Activated naive CD8-positive, alpha-beta T cell treated with anti-CD3 and anti-CD28 coated beads, Interleukin-2, amount 50 U/mL, for 24 hours (primary cell): ENCODE measurements at regions not wholly inside any gene's neighbourhood (a gene's known extent, or its start where the extent isn't known, plus 50 kb on each side); places are given as distances from the start of the nearest gene placed in this dataset.

ENCODE experiments used
- ATAC-seq: fragments of 150-1000 bp; cut with Tn5 transposase; one replicate; pipeline ENCODE4 v1.10.0; 2021
- DNase-seq: peaks from one replicate; pipeline ENCODE4 v3.0.0; 2021
- H3K27ac Mint-ChIP-seq: one replicate; pipeline ENCODE4 v1.8.0; 2021; ENCODE audit warnings: mild to moderate bottlenecking, mixed read lengths
- H3K27me3 Mint-ChIP-seq: one replicate; pipeline ENCODE4 v1.8.0; 2021; ENCODE audit warnings: mixed read lengths
- H3K36me3 Mint-ChIP-seq: one replicate; pipeline ENCODE4 v1.8.0; 2021; ENCODE audit warnings: low read depth, mixed read lengths
- H3K4me1 Mint-ChIP-seq: one replicate; pipeline ENCODE4 v1.8.0; 2021; ENCODE audit warnings: mixed read lengths
- H3K4me3 Mint-ChIP-seq: one replicate; pipeline ENCODE4 v1.8.0; 2021; ENCODE audit warnings: mild to moderate bottlenecking, moderate library complexity, mixed read lengths
- H3K9me3 Mint-ChIP-seq: one replicate; pipeline ENCODE4 v1.8.0; 2021; ENCODE audit warnings: mixed read lengths

GRCh38 chr11:127345819-127346459 lies 345.4 kb upstream of the KIRREL3 start:
- Mint-ChIP-seq H3K9me3 (no peaks in the 10 kb centered on the region), H3K27me3 (no peaks in the 10 kb centered on the region), H3K27ac (no peak overlapping the region), H3K4me1 (no peaks in the 10 kb centered on the region), H3K36me3 (no peaks in the 10 kb centered on the region), H3K4me3 (no peak overlapping the region)
- ATAC-seq, result no peak
- peak; percentile 7 for DNase-seq

- H3K9me3 Mint-ChIP-seq, result peaks cover 3% of the 10 kb centered on the region
- DNase-seq, result no peak
- H3K4me3 Mint-ChIP-seq, result no peak overlapping the region
- no peaks in the 10 kb centered on the region for H3K4me1 Mint-ChIP-seq
- ATAC-seq, result no peak
- H3K27me3 Mint-ChIP-seq, result no peaks in the 10 kb centered on the region
- no peak overlapping the region for H3K27ac Mint-ChIP-seq
- H3K36me3 Mint-ChIP-seq, result no peaks in the 10 kb centered on the region
Observed at GRCh38 chr11:127340438-127340837, 339.9 kb upstream of the KIRREL3 start.

GRCh38 chr11:127339376-127339775 lies 338.8 kb upstream of the KIRREL3 start:
- Mint-ChIP-seq H3K9me3 (peaks cover 4% of the 10 kb centered on the region), H3K27ac (no peak overlapping the region)
- no peak for ATAC-seq

GRCh38 chr11:127338380-127339259 lies 338.1 kb upstream of the KIRREL3 start:
- no peak overlapping the region for H3K4me3 Mint-ChIP-seq
- H3K36me3 Mint-ChIP-seq, result no peaks in the 10 kb centered on the region
- DNase-seq (no peak), ATAC-seq (no peak)
- no peaks in the 10 kb centered on the region for H3K27me3 Mint-ChIP-seq
- H3K4me1 Mint-ChIP-seq, result no peaks in the 10 kb centered on the region
- H3K27ac Mint-ChIP-seq, result no peak overlapping the region
- peaks cover 7% of the 10 kb centered on the region for H3K9me3 Mint-ChIP-seq

More at GRCh38 chr11:127339376-127339775, 338.8 kb upstream of the KIRREL3 start:
- Mint-ChIP-seq H3K4me1 (no peaks in the 10 kb centered on the region), H3K4me3 (no peak overlapping the region), H3K27me3 (no peaks in the 10 kb centered on the region), H3K36me3 (no peaks in the 10 kb centered on the region)
- no peak for DNase-seq

GRCh38 chr11:127334466-127334865 lies 333.9 kb upstream of the KIRREL3 start:
- ATAC-seq, result no peak
- H3K27ac Mint-ChIP-seq, result no peak overlapping the region
- no peak overlapping the region for H3K4me3 Mint-ChIP-seq
- DNase-seq, result no peak
- H3K4me1 Mint-ChIP-seq, result no peaks in the 10 kb centered on the region
- no peaks in the 10 kb centered on the region for H3K36me3 Mint-ChIP-seq
- peaks cover 18% of the 10 kb centered on the region for H3K9me3 Mint-ChIP-seq
- no peaks in the 10 kb centered on the region for H3K27me3 Mint-ChIP-seq

- Mint-ChIP-seq H3K9me3 (peaks cover 18% of the 10 kb centered on the region), H3K27me3 (no peaks in the 10 kb centered on the region), H3K27ac (no peak overlapping the region), H3K36me3 (no peaks in the 10 kb centered on the region), H3K4me1 (no peaks in the 10 kb centered on the region), H3K4me3 (no peak overlapping the region)
- ATAC-seq, result no peak
- DNase-seq, result no peak
Observed at GRCh38 chr11:127332896-127333295, 332.3 kb upstream of the KIRREL3 start.

- DNase-seq, result no peak
- Mint-ChIP-seq H3K27me3 (no peaks in the 10 kb centered on the region), H3K27ac (no peak overlapping the region), H3K9me3 (peaks cover 14% of the 10 kb centered on the region), H3K4me1 (no peaks in the 10 kb centered on the region), H3K36me3 (no peaks in the 10 kb centered on the region), H3K4me3 (no peak overlapping the region)
- ATAC-seq, result no peak
Observed at GRCh38 chr11:127330044-127330443, 329.5 kb upstream of the KIRREL3 start.

GRCh38 chr11:127308291-127308690 lies 307.7 kb upstream of the KIRREL3 start:
- DNase-seq (no peak), ATAC-seq (no peak)
- Mint-ChIP-seq H3K36me3 (no peaks in the 10 kb centered on the region), H3K9me3 (no peaks in the 10 kb centered on the region), H3K27me3 (no peaks in the 10 kb centered on the region), H3K4me1 (no peaks in the 10 kb centered on the region), H3K27ac (no peak overlapping the region), H3K4me3 (no peak overlapping the region)

GRCh38 chr11:127307700-127308099 lies 307.1 kb upstream of the KIRREL3 start:
- Mint-ChIP-seq H3K27ac (no peak overlapping the region), H3K36me3 (no peaks in the 10 kb centered on the region), H3K4me1 (no peaks in the 10 kb centered on the region), H3K4me3 (no peak overlapping the region), H3K9me3 (no peaks in the 10 kb centered on the region), H3K27me3 (no peaks in the 10 kb centered on the region)
- no peak for DNase-seq
- no peak for ATAC-seq

- H3K36me3 Mint-ChIP-seq, result no peaks in the 10 kb centered on the region
- no peak overlapping the region for H3K4me3 Mint-ChIP-seq
- peaks cover 1% of the 10 kb centered on the region for H3K9me3 Mint-ChIP-seq
- no peak overlapping the region for H3K27ac Mint-ChIP-seq
- no peaks in the 10 kb centered on the region for H3K4me1 Mint-ChIP-seq
- H3K27me3 Mint-ChIP-seq, result no peaks in the 10 kb centered on the region
- DNase-seq (no peak), ATAC-seq (no peak)
Observed at GRCh38 chr11:127304634-127305033, 304.1 kb upstream of the KIRREL3 start.

- ATAC-seq (no peak), DNase-seq (no peak)
- no peaks in the 10 kb centered on the region for H3K4me1 Mint-ChIP-seq
- H3K36me3 Mint-ChIP-seq, result no peaks in the 10 kb centered on the region
- no peak overlapping the region for H3K27ac Mint-ChIP-seq
- no peaks in the 10 kb centered on the region for H3K27me3 Mint-ChIP-seq
- H3K4me3 Mint-ChIP-seq, result no peak overlapping the region
- peaks cover 20% of the 10 kb centered on the region for H3K9me3 Mint-ChIP-seq
Observed at GRCh38 chr11:127288926-127289325, 288.4 kb upstream of the KIRREL3 start.

- Mint-ChIP-seq H3K4me1 (no peaks in the 10 kb centered on the region), H3K27ac (no peak overlapping the region), H3K4me3 (no peak overlapping the region), H3K36me3 (no peaks in the 10 kb centered on the region), H3K27me3 (no peaks in the 10 kb centered on the region), H3K9me3 (peaks cover 4% of the 10 kb centered on the region)
- no peak for DNase-seq
- no peak for ATAC-seq
Observed at GRCh38 chr11:127281534-127281933, 281.0 kb upstream of the KIRREL3 start.

- Mint-ChIP-seq H3K4me3 (no peak overlapping the region), H3K36me3 (no peaks in the 10 kb centered on the region), H3K9me3 (no peaks in the 10 kb centered on the region), H3K27me3 (no peaks in the 10 kb centered on the region), H3K4me1 (no peaks in the 10 kb centered on the region), H3K27ac (no peak overlapping the region)
- DNase-seq (no peak), ATAC-seq (no peak)
Observed at GRCh38 chr11:127275774-127276173, 275.2 kb upstream of the KIRREL3 start.

GRCh38 chr11:127274328-127274676 lies 273.7 kb upstream of the KIRREL3 start:
- H3K9me3 Mint-ChIP-seq, result no peaks in the 10 kb centered on the region
- no peaks in the 10 kb centered on the region for H3K36me3 Mint-ChIP-seq
- ATAC-seq (no peak), DNase-seq (no peak)
- no peak overlapping the region for H3K27ac Mint-ChIP-seq
- H3K27me3 Mint-ChIP-seq, result no peaks in the 10 kb centered on the region
- no peaks in the 10 kb centered on the region for H3K4me1 Mint-ChIP-seq
- no peak overlapping the region for H3K4me3 Mint-ChIP-seq

- Mint-ChIP-seq H3K27ac (no peak overlapping the region), H3K36me3 (no peaks in the 10 kb centered on the region), H3K4me3 (no peak overlapping the region), H3K27me3 (no peaks in the 10 kb centered on the region), H3K9me3 (no peaks in the 10 kb centered on the region), H3K4me1 (no peaks in the 10 kb centered on the region)
- ATAC-seq, result no peak
- DNase-seq, result no peak
Observed at GRCh38 chr11:127273593-127274327, 273.2 kb upstream of the KIRREL3 start.
